HFF-Myc (cell line): ENCODE measurements at regions not wholly inside any gene's neighbourhood (a gene's known extent, or its start where the extent isn't known, plus 50 kb on each side); places are given as distances from the start of the nearest gene placed in this dataset.

Source experiments
- DNase-seq: peaks from one replicate; pipeline ENCODE4 v3.0.0-alpha.2; 2011; ENCODE audit warnings: low read depth; ENCODE audit errors: extremely low read depth
- H3K4me3 ChIP-seq: replicated peaks from 2 replicates; pipeline ENCODE4 v1.5.1; 2011; ENCODE audit warnings: low read depth, mild to moderate bottlenecking, control low read depth, low read length
- TF ChIP-seq, protein P1 (sequence below): IDR thresholded peaks from 2 replicates; pipeline ENCODE4 v1.5.1; 2012; ENCODE audit warnings: mild to moderate bottlenecking, low read depth, low read length, control low read depth; ENCODE audit errors: missing control alignments

DNA sequence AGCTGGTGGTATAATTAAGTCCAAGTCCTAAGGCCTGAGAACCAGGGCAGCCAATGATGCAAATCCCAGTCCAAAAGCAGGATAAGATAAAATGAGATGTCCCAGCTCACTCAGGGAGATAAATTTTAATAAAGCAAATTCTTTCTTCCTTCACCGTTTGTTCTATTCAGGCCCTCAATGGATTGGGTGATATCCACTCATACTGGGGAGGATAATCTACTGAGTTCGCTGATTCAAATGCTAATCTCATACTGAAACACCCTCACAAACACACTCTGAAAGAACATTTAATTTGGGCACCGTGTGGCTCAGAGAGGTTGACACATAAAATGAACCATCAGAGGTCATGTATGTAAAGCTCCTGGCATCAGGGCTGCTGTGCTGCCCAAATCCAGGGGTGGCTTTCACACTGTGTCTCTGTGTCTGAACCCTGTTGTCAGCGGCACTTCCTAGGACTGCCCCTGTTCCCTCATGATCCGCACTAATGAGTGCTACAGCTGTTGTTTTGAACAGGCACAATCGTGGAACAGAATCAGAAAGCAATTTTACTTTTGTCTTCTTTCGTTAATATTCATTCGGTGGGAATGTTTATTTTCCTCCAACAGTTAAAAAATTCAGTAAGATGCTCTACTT lies 428.5 kb upstream of the FBXO33 start:
- no peak overlapping the region for H3K4me3 ChIP-seq
- DNase-seq: no peak
- TF ChIP-seq, protein P1, sequence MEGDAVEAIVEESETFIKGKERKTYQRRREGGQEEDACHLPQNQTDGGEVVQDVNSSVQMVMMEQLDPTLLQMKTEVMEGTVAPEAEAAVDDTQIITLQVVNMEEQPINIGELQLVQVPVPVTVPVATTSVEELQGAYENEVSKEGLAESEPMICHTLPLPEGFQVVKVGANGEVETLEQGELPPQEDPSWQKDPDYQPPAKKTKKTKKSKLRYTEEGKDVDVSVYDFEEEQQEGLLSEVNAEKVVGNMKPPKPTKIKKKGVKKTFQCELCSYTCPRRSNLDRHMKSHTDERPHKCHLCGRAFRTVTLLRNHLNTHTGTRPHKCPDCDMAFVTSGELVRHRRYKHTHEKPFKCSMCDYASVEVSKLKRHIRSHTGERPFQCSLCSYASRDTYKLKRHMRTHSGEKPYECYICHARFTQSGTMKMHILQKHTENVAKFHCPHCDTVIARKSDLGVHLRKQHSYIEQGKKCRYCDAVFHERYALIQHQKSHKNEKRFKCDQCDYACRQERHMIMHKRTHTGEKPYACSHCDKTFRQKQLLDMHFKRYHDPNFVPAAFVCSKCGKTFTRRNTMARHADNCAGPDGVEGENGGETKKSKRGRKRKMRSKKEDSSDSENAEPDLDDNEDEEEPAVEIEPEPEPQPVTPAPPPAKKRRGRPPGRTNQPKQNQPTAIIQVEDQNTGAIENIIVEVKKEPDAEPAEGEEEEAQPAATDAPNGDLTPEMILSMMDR: no peak

GRCh38 chr14:39859314-39859713 lies 427.1 kb upstream of the FBXO33 start:
- no peak for DNase-seq
- H3K4me3 ChIP-seq: no peak overlapping the region

DNA sequence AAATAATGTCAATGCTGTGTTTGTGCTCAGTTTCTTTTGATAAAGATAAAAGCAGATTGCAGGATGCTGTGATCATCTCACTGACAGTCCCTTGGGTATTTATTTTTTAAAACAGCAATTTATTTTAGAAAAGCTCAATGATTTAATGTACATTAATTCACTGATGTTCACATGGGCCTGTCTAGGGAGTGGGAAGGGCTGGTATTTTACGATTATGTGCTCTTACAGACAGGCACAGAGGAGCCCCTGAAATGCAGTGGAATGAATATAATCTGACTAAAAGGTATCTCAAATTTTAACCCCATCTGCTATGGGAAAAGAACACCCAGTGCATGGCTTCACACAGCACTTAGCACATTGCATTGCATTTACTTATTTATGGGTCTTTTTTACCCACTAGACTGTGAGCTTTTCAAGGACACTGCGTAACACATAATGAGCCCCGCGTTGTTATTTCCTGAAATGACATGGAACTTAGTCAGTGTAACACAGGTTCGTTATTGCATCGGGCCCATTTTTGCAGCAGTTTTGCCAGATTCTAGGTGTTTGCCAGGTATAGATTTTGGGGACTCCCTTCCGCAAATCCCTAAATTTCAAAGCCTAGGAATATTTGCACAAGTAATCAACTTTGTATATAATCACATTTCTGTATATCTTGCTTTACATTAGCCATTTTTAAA lies 425.3 kb upstream of the FBXO33 start:
- DNase-seq: no peak
- H3K4me3 ChIP-seq: no peak overlapping the region
- TF ChIP-seq, protein P1: no peak

More at GRCh38 chr14:39859314-39859713, 427.1 kb upstream of the FBXO33 start:
- TF ChIP-seq, protein P1: no peak

GRCh38 chr14:39853441-39853840 lies 421.2 kb upstream of the FBXO33 start:
- no peak for DNase-seq
- no peak overlapping the region for H3K4me3 ChIP-seq
- TF ChIP-seq, protein P1: no peak

DNA sequence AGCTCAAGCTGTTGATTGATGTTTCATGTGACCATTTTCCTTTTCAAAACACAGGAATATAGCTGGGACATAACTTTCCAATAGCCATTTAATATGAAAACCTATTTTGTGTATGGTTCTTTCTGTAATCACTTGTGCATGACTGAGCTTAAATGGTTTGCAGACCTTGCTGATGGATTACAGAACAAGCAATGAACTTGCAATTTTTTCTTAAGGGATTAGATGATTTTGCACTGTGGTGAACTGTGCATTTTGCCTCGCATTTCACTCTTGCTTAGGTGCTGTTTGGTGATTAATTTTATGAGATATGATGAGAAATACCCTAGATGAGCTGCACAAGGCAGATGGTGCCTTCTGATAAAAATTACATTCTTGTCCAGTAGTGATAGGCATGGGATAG lies 419.0 kb upstream of the FBXO33 start:
- no peak overlapping the region for H3K4me3 ChIP-seq
- DNase-seq: no peak
- TF ChIP-seq, protein P1: no peak

DNA sequence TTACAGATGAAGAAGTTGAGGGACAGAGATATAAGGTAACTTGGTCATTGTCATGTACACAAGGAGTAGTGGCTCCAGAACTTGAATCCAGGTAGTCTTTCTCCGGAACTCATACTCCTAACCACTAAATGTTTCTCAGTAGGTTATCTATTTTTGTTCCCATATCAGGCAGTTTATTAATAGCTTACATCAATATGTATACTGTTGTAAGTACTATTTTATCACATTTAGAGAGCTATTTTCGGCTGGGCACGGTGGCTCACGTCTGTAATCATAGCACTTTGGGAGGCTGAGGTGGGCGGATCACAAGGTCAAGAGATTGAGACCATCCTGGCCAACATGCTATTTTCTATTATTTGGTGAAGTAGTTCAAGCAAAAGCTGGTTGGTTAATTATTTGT lies 415.6 kb upstream of the FBXO33 start:
- TF ChIP-seq, protein P1: no peak
- no peak overlapping the region for H3K4me3 ChIP-seq
- no peak for DNase-seq
